CD14-positive monocyte (primary cell): ENCODE measurements at regions not wholly inside any gene's neighbourhood (a gene's known extent, or its start where the extent isn't known, plus 50 kb on each side); places are given as distances from the start of the nearest gene placed in this dataset.
A peak's percentile ranks its signal among the peaks of the same experiment; 100 is the strongest.

ENCODE experiments used
- DNase-seq, 3 donors: peaks; one replicate each; pipeline ENCODE4 v3.0.0-alpha.2; 2011 to 2022
- H2AFZ ChIP-seq: 2 replicates; pipeline ENCODE4 v1.6.0; 2012; ENCODE audit warnings: mild to moderate bottlenecking, low read depth, low read length, inconsistent platforms; ENCODE audit not compliant: insufficient read depth, poor library complexity, severe bottlenecking
- H3K27ac ChIP-seq, 2 donors: 1 replicate in 1 of 2; 2 replicates in 1 of 2; pipeline ENCODE4 v1.5.1; 2012 to 2013; ENCODE audit warnings: low read length in 2 of 2, control low read depth in 1 of 2, inconsistent platforms in 1 of 2, low read depth in 1 of 2, mild to moderate bottlenecking in 1 of 2
- H3K27me3 ChIP-seq, 2 donors: one replicate each; pipeline versions ENCODE4 v1.6.0 to v1.6.1; 2011 to 2013; ENCODE audit warnings: low read length in 2 of 2; ENCODE audit not compliant: control insufficient read depth in 2 of 2, insufficient read depth in 2 of 2
- H3K36me3 ChIP-seq, 2 donors: replicated peaks in 1 of 2; 1 replicate in 1 of 2; 2 replicates in 1 of 2; pipeline versions ENCODE4 v1.5.1 to v1.6.1; 2012 to 2013; ENCODE audit warnings: low read length in 2 of 2, control low read depth in 1 of 2, inconsistent platforms in 1 of 2, mild to moderate bottlenecking in 1 of 2; ENCODE audit not compliant: insufficient read depth in 2 of 2, control insufficient read depth in 1 of 2
- H3K4me1 ChIP-seq, 2 donors: 1 replicate in 1 of 2; 2 replicates in 1 of 2; pipeline versions ENCODE4 v1.5.1 to v1.6.1; 2012 to 2013; ENCODE audit warnings: low read length in 2 of 2, control low read depth in 1 of 2, inconsistent platforms in 1 of 2, mild to moderate bottlenecking in 1 of 2, moderate library complexity in 1 of 2; ENCODE audit not compliant: insufficient read depth in 2 of 2, control insufficient read depth in 1 of 2
- H3K4me2 ChIP-seq: replicated peaks from 2 replicates; pipeline ENCODE3; 2012; ENCODE audit warnings: low read length, moderate library complexity, mild to moderate bottlenecking; ENCODE audit not compliant: poor library complexity, severe bottlenecking; ENCODE audit errors: extremely low read depth
- H3K4me3 ChIP-seq, 3 experiments: fragments of 200-600 bp in 1 of 3; sonication (generic) in 1 of 3; replicated peaks in 1 of 3; 1 replicate in 2 of 3; 2 replicates in 1 of 3; pipeline ENCODE4 v1.5.1; 2011 to 2013; ENCODE audit warnings: low read length in 3 of 3, mild to moderate bottlenecking in 3 of 3, control low read depth in 2 of 3, low read depth in 2 of 3, inconsistent platforms in 1 of 3, moderate library complexity in 1 of 3
- H3K79me2 ChIP-seq: 2 replicates; pipeline ENCODE4 v1.6.0; 2012; ENCODE audit warnings: mild to moderate bottlenecking, control low read depth, inconsistent platforms, low read length, moderate library complexity; ENCODE audit not compliant: insufficient read depth
- H3K9ac ChIP-seq: 2 replicates; pipeline ENCODE4 v1.6.0; 2017; ENCODE audit warnings: low read length, mild to moderate bottlenecking; ENCODE audit not compliant: insufficient read depth, poor library complexity, severe bottlenecking
- H3K9me3 ChIP-seq, 2 donors: replicated peaks in 1 of 2; 1 replicate in 1 of 2; 2 replicates in 1 of 2; pipeline versions ENCODE4 v1.5.1 to v1.6.1; 2012 to 2013; ENCODE audit warnings: low read length in 2 of 2, control low read depth in 1 of 2; ENCODE audit not compliant: control insufficient read depth in 1 of 2, insufficient read depth in 1 of 2
- H4K20me1 ChIP-seq: 2 replicates; pipeline ENCODE4 v1.6.0; 2012; ENCODE audit warnings: mild to moderate bottlenecking, low read length, control low read depth, moderate library complexity; ENCODE audit not compliant: insufficient read depth
- H3K27ac Mint-ChIP-seq, 7 donors: one replicate each; pipeline ENCODE4 v1.8.0; 2020; ENCODE audit warnings: mild to moderate bottlenecking in 7 of 7, mixed read lengths in 7 of 7, moderate library complexity in 6 of 7, inconsistent platforms in 2 of 7
- H3K27me3 Mint-ChIP-seq, 3 donors: one replicate each; pipeline ENCODE4 v1.8.0; 2021 to 2022; ENCODE audit warnings: low read depth in 3 of 3, mild to moderate bottlenecking in 3 of 3, mixed read lengths in 3 of 3, moderate library complexity in 3 of 3, inconsistent platforms in 1 of 3
- H3K36me3 Mint-ChIP-seq, 2 donors: one replicate each; pipeline ENCODE4 v1.8.0; 2020; ENCODE audit warnings: mixed read lengths in 2 of 2, inconsistent platforms in 1 of 2, mild to moderate bottlenecking in 1 of 2
- H3K4me1 Mint-ChIP-seq: one replicate; pipeline ENCODE4 v1.8.0; 2020; ENCODE audit warnings: mild to moderate bottlenecking, mixed read lengths
- H3K4me3 Mint-ChIP-seq, 2 donors: one replicate each; pipeline ENCODE4 v1.8.0; 2020; ENCODE audit warnings: mild to moderate bottlenecking in 2 of 2, mixed read lengths in 2 of 2, moderate library complexity in 1 of 2
- H3K9me3 Mint-ChIP-seq, 7 donors: one replicate each; pipeline ENCODE4 v1.8.0; 2020 to 2022; ENCODE audit warnings: mixed read lengths in 7 of 7, mild to moderate bottlenecking in 6 of 7, moderate library complexity in 6 of 7, inconsistent platforms in 2 of 7
- WGBS: methylation state at CpG from one replicate; pipeline ENCODE4 v1.1.5; 2013; ENCODE audit warnings: missing lambda C conversion rate; ENCODE audit not compliant: insufficient coverage; 5-methylcytosine and 5-hydroxymethylcytosine counted together
- intact Hi-C, 2 donors: fragments of 100-400 bp; cut with micrococcal nuclease; formaldehyde crosslinking; loops; one replicate each; pipeline versions ENCODE4 v1.15.0 to v1.15.1; 2023
- TF ChIP-seq, protein P1 (sequence below): fragments of 200-600 bp; IDR thresholded peaks from one replicate; pipeline ENCODE4 v1.8.0; 2022; ENCODE audit warnings: antibody characterized with exemption, mild to moderate bottlenecking

DNA sequence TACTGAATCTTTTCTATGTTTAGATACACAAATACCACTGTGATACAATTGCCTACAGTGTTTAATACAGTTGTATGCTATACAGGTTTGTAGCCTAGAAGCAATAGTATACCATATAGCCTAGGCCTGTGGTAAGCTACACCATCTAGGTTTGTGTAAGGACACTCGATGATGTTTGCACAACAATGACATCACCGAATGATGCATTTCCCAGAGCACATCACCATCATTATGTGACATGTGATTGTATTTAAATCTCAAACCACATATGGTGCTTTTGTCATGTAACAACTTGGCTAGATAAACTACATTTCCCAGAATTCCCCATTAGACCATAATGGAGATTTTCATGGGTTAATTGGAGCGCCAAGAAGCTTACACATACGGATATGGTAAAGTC lies 128.4 kb upstream of the CPNE8 start:
- TF ChIP-seq, protein P1, sequence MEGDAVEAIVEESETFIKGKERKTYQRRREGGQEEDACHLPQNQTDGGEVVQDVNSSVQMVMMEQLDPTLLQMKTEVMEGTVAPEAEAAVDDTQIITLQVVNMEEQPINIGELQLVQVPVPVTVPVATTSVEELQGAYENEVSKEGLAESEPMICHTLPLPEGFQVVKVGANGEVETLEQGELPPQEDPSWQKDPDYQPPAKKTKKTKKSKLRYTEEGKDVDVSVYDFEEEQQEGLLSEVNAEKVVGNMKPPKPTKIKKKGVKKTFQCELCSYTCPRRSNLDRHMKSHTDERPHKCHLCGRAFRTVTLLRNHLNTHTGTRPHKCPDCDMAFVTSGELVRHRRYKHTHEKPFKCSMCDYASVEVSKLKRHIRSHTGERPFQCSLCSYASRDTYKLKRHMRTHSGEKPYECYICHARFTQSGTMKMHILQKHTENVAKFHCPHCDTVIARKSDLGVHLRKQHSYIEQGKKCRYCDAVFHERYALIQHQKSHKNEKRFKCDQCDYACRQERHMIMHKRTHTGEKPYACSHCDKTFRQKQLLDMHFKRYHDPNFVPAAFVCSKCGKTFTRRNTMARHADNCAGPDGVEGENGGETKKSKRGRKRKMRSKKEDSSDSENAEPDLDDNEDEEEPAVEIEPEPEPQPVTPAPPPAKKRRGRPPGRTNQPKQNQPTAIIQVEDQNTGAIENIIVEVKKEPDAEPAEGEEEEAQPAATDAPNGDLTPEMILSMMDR: no peak
- peaks cover 0 to 2% (median 0%) of the 10 kb centered on the region in 3 donors for H3K27me3 Mint-ChIP-seq
- intact Hi-C loops: no loop called here
- Histone ChIP-seq H3K4me2 (no peak overlapping the region), H3K27ac (no peak overlapping the region), H4K20me1 (no peaks in the 10 kb centered on the region), H3K9me3 (peaks cover 0 to 4% of the 10 kb centered on the region in 2 donors), H3K4me1 (no peaks in the 10 kb centered on the region), H3K27me3 (no peaks in the 10 kb centered on the region), H3K9ac (no peak overlapping the region), H2AFZ (no peak overlapping the region), H3K36me3 (no peaks in the 10 kb centered on the region), H3K4me3 (no peak overlapping the region), H3K79me2 (no peaks in the 10 kb centered on the region)
- H3K4me1 Mint-ChIP-seq: peaks cover 1% of the 10 kb centered on the region
- peak in 1 of 3 donors; percentile 4 for DNase-seq
- no peak overlapping the region for H3K27ac Mint-ChIP-seq
- no CpG with 5 or more reads among the region's 4 CpGs for WGBS
- H3K36me3 Mint-ChIP-seq: no peaks in the 10 kb centered on the region
- H3K9me3 Mint-ChIP-seq: peaks cover 0 to 7% (median 2%) of the 10 kb centered on the region in 7 donors
- H3K4me3 Mint-ChIP-seq: no peak overlapping the region

DNA sequence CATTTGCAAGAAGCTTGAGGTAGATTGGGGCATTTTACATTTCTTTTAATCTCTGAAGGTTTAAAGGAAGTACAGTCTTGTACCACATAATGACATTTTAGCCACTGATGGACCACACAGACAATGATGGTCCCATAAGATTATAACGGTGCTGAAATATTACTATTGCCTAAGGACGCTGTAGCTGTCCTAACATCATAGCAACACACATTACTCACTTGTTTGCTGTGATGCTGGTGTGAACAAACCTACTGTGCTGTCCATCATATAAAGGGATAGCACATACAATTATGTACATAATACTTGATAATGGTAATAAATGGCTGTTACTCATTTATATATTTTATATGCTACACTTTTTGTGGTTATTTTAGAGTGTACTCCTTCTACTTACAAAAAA lies 127.1 kb upstream of the CPNE8 start:
- no peak overlapping the region for H2AFZ ChIP-seq
- no peaks in the 10 kb centered on the region for H3K36me3 ChIP-seq
- TF ChIP-seq, protein P1: no peak
- intact Hi-C loops: no loop called here
- no peaks in the 10 kb centered on the region for H3K79me2 ChIP-seq
- H3K4me2 ChIP-seq: no peak overlapping the region
- H4K20me1 ChIP-seq: no peaks in the 10 kb centered on the region
- Mint-ChIP-seq H3K4me1 (peaks cover 1% of the 10 kb centered on the region), H3K9me3 (peaks cover 0 to 6% (median 0%) of the 10 kb centered on the region in 7 donors), H3K27me3 (no peaks in the 10 kb centered on the region), H3K36me3 (no peaks in the 10 kb centered on the region), H3K4me3 (no peak overlapping the region), H3K27ac (no peak overlapping the region)
- DNase-seq: no peak
- no peaks in the 10 kb centered on the region for H3K27me3 ChIP-seq
- H3K4me1 ChIP-seq: no peaks in the 10 kb centered on the region
- no peak overlapping the region for H3K27ac ChIP-seq
- peaks cover 0 to under 1% of the 10 kb centered on the region in 2 donors for H3K9me3 ChIP-seq
- H3K4me3 ChIP-seq: no peak overlapping the region
- no CpG with 5 or more reads among the region's 2 CpGs for WGBS
- H3K9ac ChIP-seq: no peak overlapping the region
